Endothelial cell of umbilical vein (primary cell): ENCODE measurements at regions not wholly inside any gene's neighbourhood (a gene's known extent, or its start where the extent isn't known, plus 50 kb on each side); places are given as distances from the start of the nearest gene placed in this dataset.

Experiments
- EZH2 ChIP-seq: IDR thresholded peaks from 2 replicates; pipeline ENCODE4 v1.6.1; 2012; ENCODE audit warnings: borderline replicate concordance, low read depth, mild to moderate bottlenecking, moderate library complexity, low read length, inconsistent platforms; ENCODE audit not compliant: severe bottlenecking
- JUN ChIP-seq: IDR thresholded peaks from 2 replicates; pipeline ENCODE4 v1.6.1; 2011; ENCODE audit warnings: borderline replicate concordance, low read depth; ENCODE audit not compliant: insufficient read length, insufficient read depth
- MAX ChIP-seq: IDR thresholded peaks from 2 replicates; pipeline ENCODE4 v1.6.1; 2011; ENCODE audit not compliant: insufficient read depth, insufficient read length
- MYC ChIP-seq: IDR thresholded peaks from one replicate; pipeline ENCODE4 v1.6.1; 2011; ENCODE audit warnings: mild to moderate bottlenecking, low read depth, low read length
- POLR2A ChIP-seq: IDR thresholded peaks from 2 replicates; pipeline ENCODE4 v1.6.1; 2012; ENCODE audit warnings: low read depth, mild to moderate bottlenecking, control low read depth, low read length
- POLR2AphosphoS5 ChIP-seq: IDR thresholded peaks from 2 replicates; pipeline ENCODE4 v1.6.1; 2012; ENCODE audit warnings: low read depth, mild to moderate bottlenecking, control low read depth, low read length, moderate library complexity; ENCODE audit not compliant: insufficient read depth
- TF ChIP-seq, protein P1 (sequence below), 2 donors: IDR thresholded peaks; 1 replicate in 1 of 2; 2 replicates in 1 of 2; pipeline ENCODE4 v1.5.1; 2011; ENCODE audit warnings: low read length in 2 of 2, mild to moderate bottlenecking in 2 of 2, moderate library complexity in 2 of 2, control low read depth in 1 of 2, inconsistent platforms in 1 of 2, low read depth in 1 of 2; ENCODE audit not compliant: insufficient read depth in 1 of 2; ENCODE audit errors: extremely low read depth in 1 of 2

- TF ChIP-seq MAX (no peak), POLR2A (no peak), MYC (no peak), JUN (no peak), EZH2 (no peak), POLR2AphosphoS5 (no peak)
- TF ChIP-seq, protein P1, sequence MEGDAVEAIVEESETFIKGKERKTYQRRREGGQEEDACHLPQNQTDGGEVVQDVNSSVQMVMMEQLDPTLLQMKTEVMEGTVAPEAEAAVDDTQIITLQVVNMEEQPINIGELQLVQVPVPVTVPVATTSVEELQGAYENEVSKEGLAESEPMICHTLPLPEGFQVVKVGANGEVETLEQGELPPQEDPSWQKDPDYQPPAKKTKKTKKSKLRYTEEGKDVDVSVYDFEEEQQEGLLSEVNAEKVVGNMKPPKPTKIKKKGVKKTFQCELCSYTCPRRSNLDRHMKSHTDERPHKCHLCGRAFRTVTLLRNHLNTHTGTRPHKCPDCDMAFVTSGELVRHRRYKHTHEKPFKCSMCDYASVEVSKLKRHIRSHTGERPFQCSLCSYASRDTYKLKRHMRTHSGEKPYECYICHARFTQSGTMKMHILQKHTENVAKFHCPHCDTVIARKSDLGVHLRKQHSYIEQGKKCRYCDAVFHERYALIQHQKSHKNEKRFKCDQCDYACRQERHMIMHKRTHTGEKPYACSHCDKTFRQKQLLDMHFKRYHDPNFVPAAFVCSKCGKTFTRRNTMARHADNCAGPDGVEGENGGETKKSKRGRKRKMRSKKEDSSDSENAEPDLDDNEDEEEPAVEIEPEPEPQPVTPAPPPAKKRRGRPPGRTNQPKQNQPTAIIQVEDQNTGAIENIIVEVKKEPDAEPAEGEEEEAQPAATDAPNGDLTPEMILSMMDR (IDR thresholded peaks at IDR 0.05; ENCODE audit: extremely low read depth in 1 of 2, insufficient read depth in 1 of 2, low read depth in 1 of 2, low read length in 2 of 2), result no peak
These were observed 215.0 kb downstream of the SUCLG1 start for GRCh38 chr2:84243788-84244733.
